CD4-positive, alpha-beta T cell (primary cell): ENCODE measurements at regions not wholly inside any gene's neighbourhood (a gene's known extent, or its start where the extent isn't known, plus 50 kb on each side); places are given as distances from the start of the nearest gene placed in this dataset.

ENCODE experiments used
- ATAC-seq: fragments of 200-7000 bp; cut with Tn5 transposase; one replicate; pipeline ENCODE4 v1.10.0; 2022; ENCODE audit warnings: mild to moderate bottlenecking; ENCODE audit not compliant: poor library complexity
- CTCF ChIA-PET: fragments of 350-600 bp; sonication (Branson Sonifier 250); formaldehyde crosslinking; loops from one replicate; lab custom pipeline; 2021; ENCODE audit warnings: antibody characterized with exemption, inconsistent platforms; lab: Charles Lee
- POLR2A ChIA-PET: fragments of 350-600 bp; sonication (Branson Sonifier 250); formaldehyde crosslinking; loops from one replicate; lab custom pipeline; 2021; ENCODE audit warnings: antibody characterized with exemption, inconsistent platforms; lab: Charles Lee
- DNase-seq, 14 experiments: peaks; one replicate each; pipeline ENCODE4 v3.0.0-alpha.2; 2013 to 2020; ENCODE audit warnings: mixed read lengths in 2 of 14
- H3K27ac ChIP-seq, 2 donors: one replicate each; pipeline versions ENCODE4 v1.5.1 to v1.7.0; 2013; ENCODE audit warnings: low read length in 2 of 2, low read depth in 1 of 2, mild to moderate bottlenecking in 1 of 2
- H3K27me3 ChIP-seq, 2 experiments: 1 replicate in 1 of 2; 2 replicates in 1 of 2; pipeline versions ENCODE4 v1.6.1 to v1.7.0; 2013; ENCODE audit warnings: low read length in 2 of 2, control low read depth in 1 of 2, mild to moderate bottlenecking in 1 of 2, moderate library complexity in 1 of 2; ENCODE audit not compliant: insufficient read depth in 2 of 2, control insufficient read depth in 1 of 2
- H3K36me3 ChIP-seq: one replicate; pipeline ENCODE4 v1.6.1; 2013; ENCODE audit warnings: low read length, control low read depth; ENCODE audit not compliant: insufficient read depth
- H3K4me1 ChIP-seq: one replicate; pipeline ENCODE4 v1.6.1; 2013; ENCODE audit warnings: low read length, control low read depth; ENCODE audit not compliant: insufficient read depth
- H3K4me3 ChIP-seq: one replicate; pipeline ENCODE4 v1.5.1; 2013; ENCODE audit warnings: mild to moderate bottlenecking, low read length, moderate library complexity
- H3K9me3 ChIP-seq, 2 experiments: 1 replicate in 1 of 2; 2 replicates in 1 of 2; pipeline versions ENCODE4 v1.6.1 to v1.7.0; 2013; ENCODE audit warnings: low read length in 2 of 2, mild to moderate bottlenecking in 2 of 2, control low read depth in 1 of 2, moderate library complexity in 1 of 2; ENCODE audit not compliant: control insufficient read depth in 1 of 2, insufficient read depth in 1 of 2
- H3K27ac Mint-ChIP-seq: one replicate; pipeline ENCODE4 v1.8.0; 2020; ENCODE audit warnings: mixed read lengths
- H3K27me3 Mint-ChIP-seq: one replicate; pipeline ENCODE4 v1.8.0; 2021; ENCODE audit warnings: mixed read lengths
- H3K36me3 Mint-ChIP-seq: one replicate; pipeline ENCODE4 v1.8.0; 2021; ENCODE audit warnings: low read depth, mixed read lengths
- H3K4me1 Mint-ChIP-seq: one replicate; pipeline ENCODE4 v1.8.0; 2021; ENCODE audit warnings: low read depth, mixed read lengths
- H3K4me3 Mint-ChIP-seq: one replicate; pipeline ENCODE4 v1.8.0; 2020; ENCODE audit warnings: mild to moderate bottlenecking, mixed read lengths
- H3K9me3 Mint-ChIP-seq: one replicate; pipeline ENCODE4 v1.8.0; 2020; ENCODE audit warnings: mixed read lengths
- CTCF ChIP-seq: fragments of 200-600 bp; IDR thresholded peaks from one replicate; pipeline ENCODE4 v1.8.0; 2022; ENCODE audit warnings: antibody characterized with exemption, mild to moderate bottlenecking
- intact Hi-C, 2 experiments: fragments of 100-400 bp; cut with DNase I in 1 of 2; cut with micrococcal nuclease in 1 of 2; formaldehyde crosslinking; loops; one replicate each; pipeline versions ENCODE4 v1.15.1 to v1.9.0; 2023 to 2025; cut with DNase I, micrococcal nuclease

- intact Hi-C loops = no loop called here
- no peak overlapping the region for H3K4me3 Mint-ChIP-seq
- Histone ChIP-seq H3K36me3 (no peaks in the 10 kb centered on the region), H3K27ac (no peak overlapping the region), H3K4me1 (no peaks in the 10 kb centered on the region), H3K4me3 (no peak overlapping the region), H3K9me3 (peaks cover 0 to 24% of the 10 kb centered on the region in 2 experiments), H3K27me3 (no peaks in the 10 kb centered on the region)
- no peak for TF ChIP-seq CTCF
- H3K27me3 Mint-ChIP-seq = peaks cover 16% of the 10 kb centered on the region
- POLR2A ChIA-PET = no interaction called here
- CTCF ChIA-PET = interaction anchor here (1.4 kb wide), 1 partner anchor 10 kb away, joined by 5 read pairs; no protein-coding TSS in a partner anchor
- no peak for ATAC-seq
- H3K9me3 Mint-ChIP-seq = peaks cover 18% of the 10 kb centered on the region
- DNase-seq = no peak
- H3K4me1 Mint-ChIP-seq = no peaks in the 10 kb centered on the region
- no peak overlapping the region for H3K27ac Mint-ChIP-seq
- H3K36me3 Mint-ChIP-seq = no peaks in the 10 kb centered on the region
Observed at GRCh38 chr1:65741993-65742392, 50.7 kb upstream of the PDE4B start.
